DND-41 (cell line): ENCODE measurements at regions not wholly inside any gene's neighbourhood (a gene's known extent, or its start where the extent isn't known, plus 50 kb on each side); places are given as distances from the start of the nearest gene placed in this dataset.

ENCODE experiments used
- ATAC-seq: fragments of 200-7000 bp; cut with Tn5 transposase; 3 replicates; pipeline ENCODE4 v1.9.1; 2021; ENCODE audit warnings: low read depth; ENCODE audit not compliant: insufficient read depth
- DNase-seq: peaks from one replicate; pipeline ENCODE4 v3.0.0-alpha.2; 2020
- H2AFZ ChIP-seq: 2 replicates; pipeline ENCODE4 v1.6.0; 2012; ENCODE audit warnings: low read depth, low read length
- H3K27ac ChIP-seq: 2 replicates; pipeline ENCODE4 v1.5.1; 2012; ENCODE audit warnings: low read length, inconsistent platforms
- H3K27me3 ChIP-seq: fragments of 200-600 bp; sonication (generic); 2 replicates; pipeline ENCODE4 v1.6.0; 2012; ENCODE audit warnings: low read length, mild to moderate bottlenecking, inconsistent platforms; ENCODE audit not compliant: insufficient read depth, poor library complexity
- H3K36me3 ChIP-seq: 2 replicates; pipeline ENCODE4 v1.5.1; 2012; ENCODE audit warnings: low read length, inconsistent platforms; ENCODE audit not compliant: insufficient read depth
- H3K4me1 ChIP-seq: 2 replicates; pipeline ENCODE4 v1.5.1; 2012; ENCODE audit warnings: mild to moderate bottlenecking, low read length; ENCODE audit not compliant: insufficient read depth
- H3K4me2 ChIP-seq: 2 replicates; pipeline ENCODE4 v1.6.0; 2012; ENCODE audit warnings: mild to moderate bottlenecking, moderate library complexity, low read length, inconsistent platforms; ENCODE audit not compliant: insufficient read depth
- H3K4me3 ChIP-seq, 2 experiments: fragments of 200-600 bp in 1 of 2; shearing (Covaris generic) in 1 of 2; 2 replicates each; pipeline ENCODE4 v1.5.1; 2012 to 2016; ENCODE audit warnings: inconsistent platforms in 2 of 2, low read length in 2 of 2, mild to moderate bottlenecking in 2 of 2, low read depth in 1 of 2, moderate library complexity in 1 of 2
- H3K79me2 ChIP-seq: 2 replicates; pipeline ENCODE4 v1.6.0; 2012; ENCODE audit warnings: low read length, inconsistent platforms; ENCODE audit not compliant: insufficient read depth
- H3K9ac ChIP-seq: 2 replicates; pipeline ENCODE4 v1.6.0; 2012; ENCODE audit warnings: low read depth, mild to moderate bottlenecking, inconsistent platforms, low read length, moderate library complexity
- H3K9me3 ChIP-seq: 2 replicates; pipeline ENCODE4 v1.5.1; 2012; ENCODE audit warnings: low read length, moderate library complexity, mild to moderate bottlenecking, inconsistent platforms; ENCODE audit not compliant: insufficient read depth, severe bottlenecking
- H4K20me1 ChIP-seq: 2 replicates; pipeline ENCODE4 v1.6.0; 2012; ENCODE audit warnings: low read length; ENCODE audit not compliant: insufficient read depth
- EZH2 ChIP-seq: IDR thresholded peaks from 3 replicates; pipeline ENCODE4 v1.6.1; 2012; ENCODE audit warnings: borderline replicate concordance, low read depth, mild to moderate bottlenecking, moderate library complexity, low read length, inconsistent platforms; ENCODE audit not compliant: severe bottlenecking
- TF ChIP-seq, protein P1 (sequence below): IDR thresholded peaks from 2 replicates; pipeline ENCODE4 v1.5.1; 2012; ENCODE audit warnings: borderline replicate concordance, low read length, moderate library complexity, mild to moderate bottlenecking; ENCODE audit not compliant: poor library complexity, severe bottlenecking; ENCODE audit errors: extremely low read depth

GRCh38 chr7:41795276-41795833 lies 92.5 kb upstream of the INHBA start:
- Histone ChIP-seq H3K9me3 (no peaks in the 10 kb centered on the region), H3K27me3 (no peaks in the 10 kb centered on the region), H3K79me2 (no peaks in the 10 kb centered on the region), H3K27ac (no peak overlapping the region), H3K4me1 (no peaks in the 10 kb centered on the region), H3K36me3 (no peaks in the 10 kb centered on the region), H2AFZ (no peak overlapping the region), H3K4me2 (no peak overlapping the region), H3K9ac (no peak overlapping the region), H4K20me1 (no peaks in the 10 kb centered on the region), H3K4me3 (no peak overlapping the region)
- no peak for DNase-seq
- TF ChIP-seq, protein P1, sequence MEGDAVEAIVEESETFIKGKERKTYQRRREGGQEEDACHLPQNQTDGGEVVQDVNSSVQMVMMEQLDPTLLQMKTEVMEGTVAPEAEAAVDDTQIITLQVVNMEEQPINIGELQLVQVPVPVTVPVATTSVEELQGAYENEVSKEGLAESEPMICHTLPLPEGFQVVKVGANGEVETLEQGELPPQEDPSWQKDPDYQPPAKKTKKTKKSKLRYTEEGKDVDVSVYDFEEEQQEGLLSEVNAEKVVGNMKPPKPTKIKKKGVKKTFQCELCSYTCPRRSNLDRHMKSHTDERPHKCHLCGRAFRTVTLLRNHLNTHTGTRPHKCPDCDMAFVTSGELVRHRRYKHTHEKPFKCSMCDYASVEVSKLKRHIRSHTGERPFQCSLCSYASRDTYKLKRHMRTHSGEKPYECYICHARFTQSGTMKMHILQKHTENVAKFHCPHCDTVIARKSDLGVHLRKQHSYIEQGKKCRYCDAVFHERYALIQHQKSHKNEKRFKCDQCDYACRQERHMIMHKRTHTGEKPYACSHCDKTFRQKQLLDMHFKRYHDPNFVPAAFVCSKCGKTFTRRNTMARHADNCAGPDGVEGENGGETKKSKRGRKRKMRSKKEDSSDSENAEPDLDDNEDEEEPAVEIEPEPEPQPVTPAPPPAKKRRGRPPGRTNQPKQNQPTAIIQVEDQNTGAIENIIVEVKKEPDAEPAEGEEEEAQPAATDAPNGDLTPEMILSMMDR, result no peak
- no peak for TF ChIP-seq EZH2
- no peak for ATAC-seq

- H3K4me2 ChIP-seq, result no peak overlapping the region
- H3K27ac ChIP-seq, result no peak overlapping the region
- H3K79me2 ChIP-seq, result no peaks in the 10 kb centered on the region
- H4K20me1 ChIP-seq, result no peaks in the 10 kb centered on the region
- DNase-seq, result no peak
- no peaks in the 10 kb centered on the region for H3K9me3 ChIP-seq
- ATAC-seq, result no peak
- no peak overlapping the region for H3K9ac ChIP-seq
- TF ChIP-seq, protein P1, result no peak
- TF ChIP-seq EZH2, result no peak
- H3K4me1 ChIP-seq, result no peaks in the 10 kb centered on the region
- H3K27me3 ChIP-seq, result no peaks in the 10 kb centered on the region
- H3K4me3 ChIP-seq, result no peak overlapping the region
- H2AFZ ChIP-seq, result no peak overlapping the region
- H3K36me3 ChIP-seq, result no peaks in the 10 kb centered on the region
Measured at GRCh38 chr7:41793556-41793955, 90.7 kb upstream of the INHBA start.

DNA sequence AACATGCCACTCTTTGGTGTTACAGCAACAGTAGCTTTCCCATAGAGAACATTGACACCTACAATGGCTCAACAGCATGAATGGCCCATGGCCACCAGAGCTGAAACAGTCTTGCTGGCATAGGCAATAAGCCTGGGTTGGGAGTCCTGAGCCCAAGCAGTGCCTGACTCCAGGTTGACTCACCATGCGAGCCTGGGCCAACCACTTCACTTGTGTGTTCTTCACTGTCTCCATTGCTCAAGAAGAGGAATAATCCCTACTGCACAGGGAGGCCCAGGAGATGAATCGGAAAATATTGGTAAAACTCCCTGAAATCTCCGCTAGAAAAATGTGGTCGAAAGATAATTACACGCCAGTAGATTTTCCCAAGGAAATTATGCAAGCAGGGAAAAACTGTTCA lies 89.2 kb upstream of the INHBA start:
- H3K9me3 ChIP-seq, result no peaks in the 10 kb centered on the region
- DNase-seq (no peak), ATAC-seq (no peak)
- no peaks in the 10 kb centered on the region for H3K4me1 ChIP-seq
- no peaks in the 10 kb centered on the region for H3K36me3 ChIP-seq
- no peaks in the 10 kb centered on the region for H3K27me3 ChIP-seq
- H3K79me2 ChIP-seq, result no peaks in the 10 kb centered on the region
- H4K20me1 ChIP-seq, result no peaks in the 10 kb centered on the region
- no peak overlapping the region for H2AFZ ChIP-seq
- no peak overlapping the region for H3K4me3 ChIP-seq
- no peak overlapping the region for H3K4me2 ChIP-seq
- no peak overlapping the region for H3K9ac ChIP-seq
- H3K27ac ChIP-seq, result no peak overlapping the region
- no peak for TF ChIP-seq EZH2
- TF ChIP-seq, protein P1, result no peak

DNA sequence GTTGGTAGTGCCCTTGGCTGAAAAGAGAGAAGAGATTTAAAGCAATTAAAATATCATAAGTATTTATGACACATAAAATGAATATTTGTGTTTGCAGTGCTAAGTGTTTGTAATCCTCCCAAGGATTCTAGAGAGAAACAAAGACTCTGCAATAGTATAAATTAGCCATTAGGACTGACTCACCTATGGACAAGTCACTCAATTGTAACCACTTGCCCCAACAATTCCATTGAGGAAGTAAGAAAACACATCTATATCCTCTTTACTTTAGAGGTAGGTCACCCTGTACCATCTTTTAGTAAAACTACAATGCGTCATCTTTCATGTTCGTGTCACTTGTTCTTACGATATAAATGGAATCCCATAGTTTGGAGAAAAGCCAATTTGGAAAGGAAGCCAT lies 85.7 kb upstream of the INHBA start:
- Histone ChIP-seq H3K9ac (no peak overlapping the region), H3K4me1 (no peaks in the 10 kb centered on the region), H3K9me3 (no peaks in the 10 kb centered on the region), H3K79me2 (no peaks in the 10 kb centered on the region), H4K20me1 (no peaks in the 10 kb centered on the region), H3K4me3 (no peak overlapping the region), H3K4me2 (no peak overlapping the region), H3K27me3 (no peaks in the 10 kb centered on the region), H2AFZ (no peak overlapping the region), H3K27ac (no peak overlapping the region), H3K36me3 (no peaks in the 10 kb centered on the region)
- no peak for DNase-seq
- TF ChIP-seq EZH2, result no peak
- TF ChIP-seq, protein P1, result no peak
- no peak for ATAC-seq
